PFSK-1 (cell line): ENCODE measurements at regions not wholly inside any gene's neighbourhood (a gene's known extent, or its start where the extent isn't known, plus 50 kb on each side); places are given as distances from the start of the nearest gene placed in this dataset.

Source experiments
- FOXP2 ChIP-seq: optimal IDR thresholded peaks from 2 replicates; pipeline ENCODE3; 2011; ENCODE audit warnings: borderline replicate concordance, control low read depth, inconsistent platforms; ENCODE audit not compliant: insufficient read depth; ENCODE audit errors: extremely low read length, extremely low read depth
- POLR2AphosphoS5 ChIP-seq: IDR thresholded peaks from 2 replicates; pipeline ENCODE4 v1.6.1; 2012; ENCODE audit warnings: low read depth, mild to moderate bottlenecking, control low read depth, low read length, moderate library complexity
- SIN3A ChIP-seq: IDR thresholded peaks from 2 replicates; pipeline ENCODE4 v1.6.1; 2012; ENCODE audit warnings: mild to moderate bottlenecking, low read length, moderate library complexity, borderline replicate concordance; ENCODE audit not compliant: insufficient read depth
- TAF1 ChIP-seq: IDR thresholded peaks from 2 replicates; pipeline ENCODE4 v1.6.1; 2012; ENCODE audit warnings: low read length, control low read depth, borderline replicate concordance; ENCODE audit not compliant: insufficient read depth
- TF ChIP-seq, protein P1 (sequence below), 2 experiments: IDR thresholded peaks; 2 replicates each; pipeline versions ENCODE4 v1.6.1 to v1.8.0; 2011 to 2012; ENCODE audit warnings: low read depth in 2 of 2, low read length in 2 of 2, control low read depth in 1 of 2, inconsistent platforms in 1 of 2, mild to moderate bottlenecking in 1 of 2, moderate library complexity in 1 of 2; ENCODE audit not compliant: insufficient read depth in 1 of 2

DNA sequence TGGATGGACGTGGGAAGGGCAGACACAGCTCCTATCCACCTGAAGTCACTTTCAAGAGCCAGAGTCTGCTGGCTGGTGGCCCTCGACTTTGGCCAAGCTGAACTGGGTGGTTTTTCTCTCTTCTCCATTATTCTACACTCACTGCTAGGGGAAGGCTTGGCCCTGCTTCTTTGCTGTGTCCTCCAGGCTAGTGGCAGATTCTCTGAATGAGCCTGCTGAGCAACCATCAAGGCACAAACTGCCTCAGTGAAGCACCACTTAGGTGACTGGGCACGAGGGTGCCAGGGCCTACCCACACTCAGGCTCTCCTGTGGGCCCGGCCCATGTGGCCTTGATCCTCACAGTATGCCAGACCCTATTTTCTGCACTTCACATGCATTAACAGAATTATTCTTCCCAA, 92.0 kb downstream of the PJA1 start:
- TF ChIP-seq POLR2AphosphoS5 (no peak), TAF1 (no peak), SIN3A (no peak), FOXP2 (no peak)
- TF ChIP-seq, protein P1, sequence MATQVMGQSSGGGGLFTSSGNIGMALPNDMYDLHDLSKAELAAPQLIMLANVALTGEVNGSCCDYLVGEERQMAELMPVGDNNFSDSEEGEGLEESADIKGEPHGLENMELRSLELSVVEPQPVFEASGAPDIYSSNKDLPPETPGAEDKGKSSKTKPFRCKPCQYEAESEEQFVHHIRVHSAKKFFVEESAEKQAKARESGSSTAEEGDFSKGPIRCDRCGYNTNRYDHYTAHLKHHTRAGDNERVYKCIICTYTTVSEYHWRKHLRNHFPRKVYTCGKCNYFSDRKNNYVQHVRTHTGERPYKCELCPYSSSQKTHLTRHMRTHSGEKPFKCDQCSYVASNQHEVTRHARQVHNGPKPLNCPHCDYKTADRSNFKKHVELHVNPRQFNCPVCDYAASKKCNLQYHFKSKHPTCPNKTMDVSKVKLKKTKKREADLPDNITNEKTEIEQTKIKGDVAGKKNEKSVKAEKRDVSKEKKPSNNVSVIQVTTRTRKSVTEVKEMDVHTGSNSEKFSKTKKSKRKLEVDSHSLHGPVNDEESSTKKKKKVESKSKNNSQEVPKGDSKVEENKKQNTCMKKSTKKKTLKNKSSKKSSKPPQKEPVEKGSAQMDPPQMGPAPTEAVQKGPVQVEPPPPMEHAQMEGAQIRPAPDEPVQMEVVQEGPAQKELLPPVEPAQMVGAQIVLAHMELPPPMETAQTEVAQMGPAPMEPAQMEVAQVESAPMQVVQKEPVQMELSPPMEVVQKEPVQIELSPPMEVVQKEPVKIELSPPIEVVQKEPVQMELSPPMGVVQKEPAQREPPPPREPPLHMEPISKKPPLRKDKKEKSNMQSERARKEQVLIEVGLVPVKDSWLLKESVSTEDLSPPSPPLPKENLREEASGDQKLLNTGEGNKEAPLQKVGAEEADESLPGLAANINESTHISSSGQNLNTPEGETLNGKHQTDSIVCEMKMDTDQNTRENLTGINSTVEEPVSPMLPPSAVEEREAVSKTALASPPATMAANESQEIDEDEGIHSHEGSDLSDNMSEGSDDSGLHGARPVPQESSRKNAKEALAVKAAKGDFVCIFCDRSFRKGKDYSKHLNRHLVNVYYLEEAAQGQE (IDR thresholded peaks at IDR 0.05; ENCODE audit: insufficient read depth in 1 of 2, low read depth in 2 of 2, low read length in 2 of 2) = no peak

DNA sequence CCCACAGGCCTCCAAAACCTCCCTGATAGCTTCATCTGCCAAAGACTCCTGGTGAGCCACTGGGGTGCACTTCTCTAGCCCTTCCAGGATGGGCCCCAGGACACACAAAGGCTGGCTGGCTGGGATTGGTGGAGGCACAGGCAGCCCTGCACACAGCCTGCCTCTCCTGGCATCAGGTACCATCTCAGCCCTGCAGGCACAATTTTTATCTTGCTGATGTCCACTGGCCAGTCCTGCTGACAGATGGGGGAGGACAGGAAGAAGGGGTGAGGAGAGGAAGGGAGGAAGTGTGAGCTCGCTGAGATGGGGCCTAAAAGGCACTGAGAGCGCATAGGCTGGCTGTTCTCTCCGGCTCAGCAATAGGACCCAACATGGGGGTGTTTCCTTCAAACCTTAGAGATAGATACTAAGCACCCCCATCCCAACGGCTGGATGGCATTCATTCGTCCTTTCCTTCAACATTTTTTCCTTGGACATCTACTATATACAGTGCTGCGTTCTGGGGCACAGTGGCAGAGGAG, 92.7 kb downstream of the PJA1 start:
- TF ChIP-seq FOXP2 (peak; percentile 18), TAF1 (no peak)

DNA sequence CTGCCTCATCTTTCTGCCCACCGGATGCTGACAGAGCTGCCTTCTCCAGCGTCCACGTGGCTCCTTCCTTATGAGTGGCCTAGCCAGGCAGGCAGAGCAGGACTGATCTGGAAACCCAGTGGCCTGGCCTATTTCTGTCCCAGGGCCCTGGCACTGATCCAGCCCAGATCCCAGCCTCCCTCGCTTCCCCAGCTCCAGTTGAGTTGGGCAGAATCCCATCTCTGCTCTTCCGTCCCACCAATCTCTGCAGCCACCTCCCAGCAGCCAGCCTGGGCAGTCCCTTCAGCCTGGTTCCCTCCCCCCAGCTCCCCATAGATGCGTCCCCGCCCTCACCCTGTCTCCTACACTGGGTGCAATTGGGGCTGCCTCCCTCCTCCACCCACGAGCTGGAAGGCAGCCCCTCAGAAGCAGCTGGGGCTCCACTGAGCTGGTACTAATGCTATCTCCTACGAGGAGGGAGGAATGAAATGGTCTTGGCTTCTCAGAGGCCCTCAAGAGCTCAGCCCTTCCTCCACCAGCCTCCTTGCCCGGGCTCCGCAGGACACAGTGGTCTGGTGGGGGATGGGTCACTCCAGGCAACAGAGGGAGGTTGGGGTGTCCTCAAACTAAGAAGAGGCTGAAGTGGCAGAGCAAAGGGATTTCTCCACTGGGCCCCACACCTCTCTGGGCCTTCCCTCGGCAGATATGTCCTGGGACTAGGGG, 94.2 kb downstream of the PJA1 start:
- TF ChIP-seq, protein P1 (IDR thresholded peaks at IDR 0.05; ENCODE audit: insufficient read depth in 1 of 2, low read depth in 2 of 2, low read length in 2 of 2) = no peak
- TF ChIP-seq TAF1 (no peak), POLR2AphosphoS5 (no peak), SIN3A (no peak), FOXP2 (no peak)

DNA sequence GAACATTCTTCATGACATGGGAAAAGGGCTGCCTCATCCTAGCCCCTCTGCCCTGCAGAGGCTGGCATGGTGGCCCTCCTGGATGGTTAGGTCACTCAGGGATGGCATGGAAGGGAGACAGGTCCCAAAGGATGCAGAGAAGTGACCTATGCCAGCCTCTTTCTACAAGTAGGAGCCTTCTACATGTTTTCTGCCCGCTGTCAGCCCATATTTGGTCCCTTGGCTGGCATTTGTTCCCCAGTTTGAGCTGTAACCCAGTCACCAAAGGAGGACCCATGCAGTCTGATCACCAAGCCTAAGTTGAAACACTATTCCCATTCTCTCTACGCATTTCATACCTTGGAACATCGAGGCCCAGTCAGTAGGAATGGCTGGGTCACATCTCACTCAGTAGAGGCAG, 95.4 kb downstream of the PJA1 start:
- TF ChIP-seq TAF1 (no peak), SIN3A (no peak), FOXP2 (no peak), POLR2AphosphoS5 (no peak)
- TF ChIP-seq, protein P1 (IDR thresholded peaks at IDR 0.05; ENCODE audit: insufficient read depth in 1 of 2, low read depth in 2 of 2, low read length in 2 of 2) = no peak

DNA sequence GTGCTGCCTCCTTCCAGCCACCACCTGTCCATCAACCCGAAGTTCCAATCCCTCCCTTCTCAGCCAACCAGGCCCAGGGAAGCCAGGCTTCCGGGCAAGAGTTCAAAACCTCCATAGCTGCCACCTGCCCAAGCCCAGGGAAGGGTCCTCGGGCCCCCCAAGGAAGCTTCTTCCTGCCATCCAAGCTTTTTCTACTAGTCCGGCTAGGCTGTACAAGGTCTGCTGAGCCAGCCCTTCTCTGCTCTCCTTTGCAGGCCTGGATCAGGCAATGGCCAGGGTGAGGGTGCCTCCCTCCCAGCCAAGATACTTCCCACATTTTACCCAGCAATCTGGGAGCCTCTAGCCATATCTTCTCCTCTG, 96.2 kb downstream of the PJA1 start:
- TF ChIP-seq, protein P1 (IDR thresholded peaks at IDR 0.05; ENCODE audit: insufficient read depth in 1 of 2, low read depth in 2 of 2, low read length in 2 of 2) = no peak
- TF ChIP-seq POLR2AphosphoS5 (no peak), TAF1 (no peak)
